ENCODE measurements at regions not wholly inside any gene's neighbourhood (a gene's known extent, or its start where the extent isn't known, plus 50 kb on each side); places are given as distances from the start of the nearest gene placed in this dataset.

GRCh38 chr7:41599760-41600159 is 103.1 kb downstream of the INHBA start:
- no peak for TF ChIP-seq PATZ1 (CRISPR knock-in tag; IDR thresholded peaks at IDR 0.05; ENCODE audit: borderline replicate concordance)
- TF ChIP-seq ZFP3 (CRISPR knock-in tag; IDR thresholded peaks at IDR 0.05), result no peak
- no peak for TF ChIP-seq CREB5 (CRISPR knock-in tag; IDR thresholded peaks at IDR 0.05; ENCODE audit: low read depth)
- TF ChIP-seq ZFP30 (CRISPR knock-in tag; IDR thresholded peaks at IDR 0.05), result no peak

Measured in SK-N-SH treated with all-trans-retinoic acid at 6 μM for 48 hours (cell line).